HG03135 (cell line): ENCODE measurements at regions not wholly inside any gene's neighbourhood (a gene's known extent, or its start where the extent isn't known, plus 50 kb on each side); places are given as distances from the start of the nearest gene placed in this dataset.
"Not testable (repeated sequence)": the region's sequence is repeated elsewhere in the genome, so short reads cannot be mapped to it uniquely, and the experiment has no call there.

Experiments
- ATAC-seq: cut with Tn5 transposase; IDR thresholded peaks from one replicate; pipeline ENCODE4 v1.9.1; 2021; ENCODE audit warnings: mild to moderate bottlenecking, moderate library complexity; ENCODE audit not compliant: unreplicated experiment

DNA sequence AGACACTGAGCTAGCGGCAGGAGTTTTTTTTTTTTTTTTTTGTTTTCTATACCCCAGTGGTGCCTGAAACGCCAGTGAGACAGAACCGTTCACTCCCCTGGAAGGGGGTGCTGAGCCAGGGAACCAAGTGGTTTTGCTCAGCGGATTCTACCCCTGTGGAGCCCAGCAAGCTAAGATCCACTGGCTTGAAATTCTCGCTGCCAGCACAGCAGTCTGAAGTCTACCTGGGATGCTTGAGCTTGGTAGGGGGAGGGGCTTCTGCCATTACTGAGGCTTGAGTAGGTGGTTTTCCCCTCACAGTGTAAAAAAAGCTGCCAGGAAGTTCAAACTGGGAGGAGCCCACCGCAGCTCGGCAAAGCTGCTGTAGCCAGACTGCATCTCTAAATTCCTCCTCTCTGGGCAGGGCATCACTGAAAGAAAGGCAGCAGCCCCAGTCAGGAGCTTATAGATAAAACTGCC is 173.0 kb downstream of the DMAC1 start:
- ATAC-seq = not testable (repeated sequence)

DNA sequence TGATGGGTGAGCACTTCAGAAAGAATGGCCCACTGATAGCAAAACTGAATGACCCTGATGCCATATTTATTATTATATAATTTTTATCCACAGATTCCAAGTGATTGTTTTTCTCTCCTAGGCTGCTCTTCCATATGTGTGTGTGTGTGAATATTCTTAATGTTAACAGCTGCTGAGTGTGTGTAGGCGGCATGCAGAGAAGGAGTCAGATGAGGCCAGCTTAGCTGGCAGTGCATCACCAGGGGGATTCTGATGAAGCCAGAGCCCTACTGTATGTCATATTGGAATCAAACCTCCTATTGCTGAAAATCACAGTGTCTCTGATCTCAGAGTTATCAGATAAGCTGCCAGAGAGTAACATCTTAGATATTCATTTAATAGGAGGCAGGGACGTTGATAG is 177.1 kb downstream of the DMAC1 start:
- no peak for ATAC-seq

DNA sequence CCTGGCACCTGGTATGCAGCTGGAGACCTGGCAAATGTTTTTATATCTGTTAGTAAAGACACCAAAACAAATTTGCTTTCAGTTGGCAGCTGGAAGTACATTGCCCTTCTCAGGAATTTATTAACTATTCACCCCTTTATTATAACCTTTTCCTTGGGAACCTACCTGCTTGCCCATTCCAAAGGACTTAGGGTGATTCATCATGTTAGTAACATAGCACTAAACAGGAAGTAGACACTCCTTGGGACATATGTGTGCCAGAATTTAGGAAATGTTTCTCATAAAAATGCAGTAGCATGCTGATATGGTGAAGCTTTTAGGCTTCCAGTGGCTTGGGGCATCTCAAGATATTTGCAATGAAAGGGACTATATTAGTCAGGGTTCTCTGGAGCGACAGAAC is 184.2 kb downstream of the DMAC1 start:
- ATAC-seq = no peak

DNA sequence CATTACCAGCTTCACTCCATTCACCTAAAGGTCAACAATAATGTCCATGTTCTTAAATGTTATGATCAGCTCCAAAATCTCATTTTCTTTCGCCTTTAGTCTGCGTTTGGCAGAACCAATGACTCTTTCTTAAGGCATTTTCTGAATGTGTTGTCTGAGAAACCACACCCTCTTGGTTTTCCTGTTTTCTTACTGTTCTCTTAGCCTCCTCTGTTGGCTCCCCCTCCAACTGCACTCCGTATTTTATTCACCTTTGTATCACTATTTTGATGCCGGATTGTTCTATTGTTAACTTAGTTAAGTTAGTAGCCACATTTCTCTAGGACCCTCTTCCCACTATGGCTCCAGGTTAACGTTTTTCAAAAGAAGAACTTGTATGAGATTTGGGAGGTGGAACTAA is 185.6 kb downstream of the DMAC1 start:
- no peak for ATAC-seq

DNA sequence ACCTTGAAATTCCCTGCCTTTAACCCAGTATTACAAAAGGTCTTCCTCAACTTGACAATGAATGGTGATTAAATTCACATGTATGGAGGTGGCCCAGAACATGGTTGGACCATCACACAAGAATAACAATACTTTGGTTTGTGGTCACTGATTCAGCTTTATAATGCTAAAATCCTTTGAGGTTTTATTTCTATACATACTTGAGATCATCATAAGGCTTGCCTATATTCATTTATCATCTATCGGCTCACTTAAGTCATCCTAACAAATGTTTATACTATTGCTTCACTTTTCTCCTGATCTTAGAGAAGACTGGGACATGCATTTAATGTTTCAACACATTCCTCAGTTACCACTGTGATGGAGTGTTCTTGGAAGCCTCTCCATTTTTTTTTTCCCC is 191.3 kb downstream of the DMAC1 start:
- no peak for ATAC-seq

DNA sequence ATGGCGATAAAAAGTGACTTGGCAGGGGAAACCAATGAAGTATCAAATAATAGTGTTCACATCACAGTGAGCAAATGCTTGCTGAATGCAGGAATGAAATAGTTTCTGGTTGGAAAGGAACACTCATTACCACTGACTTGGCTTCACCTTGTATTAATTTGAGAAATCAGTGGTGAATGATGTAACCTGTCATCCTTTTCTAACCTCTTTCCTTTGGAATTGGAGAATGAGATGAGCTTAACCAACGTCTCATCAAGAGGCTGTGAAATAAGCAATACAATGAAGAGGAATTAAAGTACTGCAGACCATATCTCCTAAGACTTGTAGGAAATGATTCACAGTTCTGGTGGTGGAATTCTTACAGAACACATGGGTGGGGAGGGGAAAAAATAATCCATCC is 192.2 kb downstream of the DMAC1 start:
- no peak for ATAC-seq

DNA sequence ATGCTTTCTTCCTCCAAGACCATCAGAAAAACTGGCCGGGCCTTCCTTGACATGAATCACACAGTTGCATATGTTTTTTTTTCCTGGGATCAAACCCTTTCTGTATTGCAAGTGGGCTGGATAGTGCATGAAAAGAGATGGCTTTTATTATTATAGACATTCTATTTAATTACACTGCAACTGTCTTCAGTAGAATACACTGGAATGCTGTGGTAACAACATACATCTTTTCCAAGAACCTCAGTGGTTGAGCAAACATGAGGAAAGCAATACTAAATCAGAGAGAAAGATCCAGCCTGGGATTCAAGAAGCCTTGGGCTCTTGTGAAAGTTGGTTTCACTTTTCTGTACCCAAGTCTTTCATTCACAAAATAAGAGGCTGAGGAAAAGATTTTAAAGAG is 193.0 kb downstream of the DMAC1 start:
- ATAC-seq = no peak

DNA sequence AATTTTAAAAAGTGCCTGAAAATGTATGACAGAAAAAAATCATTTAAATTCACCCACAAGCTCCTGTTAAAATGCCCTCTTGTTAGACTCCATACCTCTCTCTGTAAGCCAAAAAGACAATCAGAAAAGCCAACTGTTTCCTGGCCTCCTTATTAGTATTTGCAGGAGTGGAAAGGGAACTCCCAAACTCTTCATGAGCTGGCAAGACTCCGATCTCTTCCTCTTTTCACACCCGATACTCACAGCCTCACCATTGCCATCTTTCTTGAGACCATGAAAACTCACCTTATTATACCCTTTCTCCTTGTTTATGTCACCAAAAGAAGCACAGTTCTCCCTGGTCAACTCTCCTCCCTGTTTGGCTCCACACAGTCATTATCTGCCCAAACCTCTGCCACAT is 197.8 kb downstream of the DMAC1 start:
- ATAC-seq = no peak

DNA sequence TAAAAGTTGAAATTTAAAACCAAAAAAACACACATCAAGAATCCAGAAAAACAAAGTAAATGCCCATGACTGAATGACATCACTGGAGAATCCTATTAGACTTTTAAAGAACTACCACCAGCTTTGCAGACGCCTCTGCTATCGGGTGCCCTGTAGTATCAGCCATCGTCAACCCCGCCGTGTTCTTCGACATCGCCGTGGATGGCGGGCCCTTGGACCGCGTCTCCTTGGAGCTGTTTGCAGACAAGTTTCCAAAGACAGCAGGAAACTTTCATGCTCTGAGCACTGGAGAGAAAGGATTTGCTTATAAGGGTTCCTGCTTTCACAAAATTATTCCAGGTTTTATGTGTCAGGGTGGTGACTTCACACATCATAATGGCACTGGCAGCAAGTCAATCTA is 201.9 kb downstream of the DMAC1 start:
- ATAC-seq = no peak

DNA sequence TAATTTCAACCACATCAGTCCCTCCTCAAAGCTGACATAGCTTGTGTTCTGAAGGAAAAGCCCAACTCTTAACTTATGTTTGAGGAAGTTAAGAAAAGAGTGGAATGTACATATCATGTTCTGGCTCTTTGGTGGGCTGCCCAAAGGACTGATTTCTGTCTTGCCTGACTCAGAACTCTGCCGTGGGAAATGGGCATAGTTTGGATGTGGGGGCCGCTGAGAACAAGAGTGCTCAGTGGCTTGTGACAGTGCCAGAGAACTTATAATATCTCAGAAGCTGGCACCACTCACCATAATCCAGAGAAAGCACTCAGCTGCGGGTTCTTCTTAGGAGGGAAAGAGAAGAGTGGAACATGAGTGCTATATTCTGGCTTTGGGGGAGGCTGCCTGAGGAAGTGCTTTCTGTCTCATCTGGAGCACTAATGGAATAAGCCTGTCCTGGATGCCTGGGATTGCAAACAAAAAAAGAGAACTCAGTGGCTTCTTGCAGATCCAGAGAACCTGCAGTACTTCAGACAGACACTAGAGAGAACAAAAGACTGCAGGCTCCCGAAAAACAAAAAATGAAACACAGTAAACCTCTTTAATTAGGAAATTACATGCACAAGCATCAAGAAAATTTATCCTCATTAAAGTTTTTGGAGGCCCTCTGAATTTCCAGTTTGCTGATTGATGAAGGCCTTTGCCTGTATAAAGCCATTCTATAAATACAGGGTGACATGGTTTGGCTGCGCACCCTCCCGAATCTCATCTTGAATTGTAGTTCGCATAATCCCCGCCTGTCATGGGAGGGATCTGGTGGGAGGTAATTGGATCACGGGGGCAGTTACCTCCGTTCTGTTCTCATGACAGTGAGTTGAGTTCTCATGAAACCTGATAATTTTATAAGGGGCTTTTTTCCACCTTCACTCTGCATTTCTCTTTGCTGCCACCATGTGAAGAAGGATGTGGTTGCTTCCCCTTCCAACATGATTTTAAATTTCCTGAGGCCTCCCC is 207.0 kb downstream of the DMAC1 start:
- no peak for ATAC-seq

DNA sequence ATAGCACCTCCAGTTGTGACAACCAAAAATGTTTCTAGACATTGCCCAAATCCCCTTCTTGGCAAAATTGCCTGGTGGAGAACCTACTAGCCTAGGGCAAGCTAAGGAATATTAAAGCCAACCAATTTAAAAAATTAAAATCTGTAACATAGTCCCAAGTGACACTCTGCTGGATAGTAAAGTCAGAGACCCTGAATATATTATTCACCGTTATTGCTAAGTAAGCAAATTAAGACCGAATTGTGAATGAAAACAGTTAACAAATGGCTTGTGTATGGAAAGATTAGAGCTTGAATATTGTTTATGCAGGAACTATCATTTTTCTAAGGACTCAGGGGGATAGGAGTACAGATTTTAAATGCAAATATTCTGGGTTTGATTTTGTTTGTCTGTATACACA is 208.1 kb downstream of the DMAC1 start:
- ATAC-seq = no peak

DNA sequence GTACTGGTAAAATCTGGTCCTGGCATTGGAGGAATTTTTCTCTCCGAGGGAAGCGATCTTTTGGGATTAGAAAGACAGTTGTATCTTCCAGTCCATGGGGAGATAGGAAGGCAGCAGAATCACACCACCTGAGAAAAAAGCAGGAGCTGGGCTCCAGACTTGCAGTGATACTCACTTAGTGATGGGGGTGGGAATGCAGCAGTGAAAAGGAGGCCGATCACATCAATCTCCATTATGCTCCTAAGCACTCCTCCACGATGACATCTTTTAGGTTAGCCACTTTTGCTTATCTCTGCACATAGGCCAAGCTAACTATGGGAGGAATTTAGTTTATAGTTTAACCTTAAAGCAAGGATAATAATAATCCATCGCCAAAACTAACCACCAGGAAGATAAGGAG is 219.0 kb downstream of the DMAC1 start:
- no peak for ATAC-seq

DNA sequence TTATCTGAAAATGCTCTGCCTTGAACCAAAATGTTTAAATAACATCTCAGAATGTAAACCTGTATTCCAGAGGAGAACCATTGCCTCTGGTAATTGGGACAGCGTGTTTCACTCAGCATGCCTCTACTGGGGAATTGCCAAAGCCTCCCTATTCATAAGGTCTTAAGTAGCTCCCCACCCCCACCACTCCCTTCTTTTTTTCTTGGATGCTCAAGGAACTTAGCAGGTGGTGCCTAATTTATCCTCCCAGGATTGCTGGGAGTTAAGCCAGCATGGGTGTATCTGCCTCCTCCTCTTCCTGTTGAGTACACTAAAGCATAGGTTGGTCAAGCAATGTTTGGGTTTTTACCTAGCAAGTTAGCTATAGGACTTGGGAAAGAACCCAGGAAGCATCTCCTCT is 220.2 kb downstream of the DMAC1 start:
- ATAC-seq = no peak

DNA sequence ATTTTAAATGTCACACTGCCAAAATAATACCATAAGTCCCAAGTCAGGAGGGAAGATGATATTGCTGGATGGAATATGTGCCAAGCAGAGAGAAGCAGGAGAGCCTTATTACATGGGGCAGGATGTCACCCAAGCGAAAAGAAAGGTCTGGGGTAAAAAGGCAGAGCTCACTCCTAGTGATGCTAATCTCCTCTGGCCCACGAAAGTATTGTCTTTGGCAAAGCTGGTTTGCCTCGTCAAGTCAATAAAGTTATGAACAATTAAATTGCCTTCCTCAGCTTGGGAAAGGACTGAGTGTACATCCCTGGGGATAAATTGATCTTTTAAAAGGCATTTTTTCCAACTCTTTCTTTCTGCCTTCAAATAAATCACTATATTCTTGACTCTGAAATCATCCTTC is 220.6 kb downstream of the DMAC1 start:
- ATAC-seq = no peak

DNA sequence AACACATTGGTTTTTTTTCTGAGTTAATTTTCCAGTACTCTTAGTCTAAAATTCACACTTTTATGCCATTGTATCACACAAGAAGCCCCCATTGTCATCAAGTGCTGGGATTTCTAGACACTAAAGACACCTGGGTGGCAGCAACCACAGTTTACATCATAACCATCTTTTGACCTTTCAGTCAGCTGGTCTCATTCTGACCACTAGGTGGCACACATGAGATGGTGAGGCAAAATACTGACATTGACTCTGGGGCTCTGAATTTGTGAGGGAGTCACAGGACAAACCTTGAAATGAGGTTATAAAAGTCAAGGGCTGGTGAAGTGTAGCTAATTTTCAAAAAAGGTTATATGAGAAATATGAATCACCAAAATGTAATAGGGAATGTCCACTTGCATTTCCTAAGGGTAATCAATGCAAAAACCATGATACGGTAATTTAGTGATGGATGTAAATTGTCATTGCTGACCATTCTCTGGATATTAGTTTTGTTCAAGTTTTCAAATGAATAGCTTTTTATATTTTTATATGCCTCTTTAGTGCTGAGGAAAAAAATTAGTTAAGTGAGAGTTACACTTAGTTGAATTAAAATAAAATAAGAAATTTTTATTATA is 229.4 kb downstream of the DMAC1 start:
- peak; percentile 82 for ATAC-seq

DNA sequence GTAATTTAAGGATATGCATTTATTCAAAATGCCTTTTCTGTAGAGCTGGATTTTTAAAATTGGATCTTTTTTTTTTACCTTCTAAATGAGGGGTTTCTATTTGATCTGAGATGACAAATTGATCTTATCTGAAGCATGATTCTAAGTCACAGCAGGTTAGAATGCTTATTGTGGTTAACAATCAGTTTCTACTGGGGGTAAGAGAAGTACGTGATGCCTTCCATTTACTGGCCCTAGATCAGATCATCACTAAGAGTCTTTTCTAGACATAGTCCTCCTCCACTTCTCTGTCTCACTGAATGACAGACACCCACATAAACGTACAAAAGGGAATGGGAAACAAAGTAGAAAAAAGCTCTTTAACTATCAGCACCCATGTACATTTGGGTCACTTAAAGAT is 231.9 kb downstream of the DMAC1 start:
- ATAC-seq = no peak

DNA sequence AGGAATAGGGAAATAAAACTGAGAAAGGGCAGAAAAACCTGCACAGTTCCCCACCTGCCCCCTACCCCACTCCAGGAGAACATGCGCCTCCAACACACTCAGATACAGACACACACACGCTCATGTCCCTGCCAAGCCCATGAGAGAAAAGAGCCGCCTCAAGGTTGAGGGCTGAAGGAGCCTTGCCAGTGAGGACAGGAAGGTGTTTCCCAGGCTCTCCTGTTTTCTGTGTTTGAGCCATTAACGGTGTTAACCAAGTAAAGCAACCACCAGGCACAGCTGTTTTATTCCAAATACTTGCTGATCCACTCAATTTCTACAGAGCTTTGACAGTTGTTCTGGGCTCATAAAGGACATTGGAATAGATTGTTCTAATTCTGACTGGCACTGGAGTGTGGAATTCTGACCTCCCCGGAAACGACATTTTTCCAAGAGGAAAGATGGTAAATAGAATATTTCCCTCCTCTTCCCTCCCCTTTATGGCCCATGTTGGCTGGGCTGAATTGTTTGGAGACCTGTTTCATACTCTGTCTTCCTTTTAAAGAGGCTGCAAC is 238.0 kb downstream of the DMAC1 start:
- ATAC-seq = no peak

DNA sequence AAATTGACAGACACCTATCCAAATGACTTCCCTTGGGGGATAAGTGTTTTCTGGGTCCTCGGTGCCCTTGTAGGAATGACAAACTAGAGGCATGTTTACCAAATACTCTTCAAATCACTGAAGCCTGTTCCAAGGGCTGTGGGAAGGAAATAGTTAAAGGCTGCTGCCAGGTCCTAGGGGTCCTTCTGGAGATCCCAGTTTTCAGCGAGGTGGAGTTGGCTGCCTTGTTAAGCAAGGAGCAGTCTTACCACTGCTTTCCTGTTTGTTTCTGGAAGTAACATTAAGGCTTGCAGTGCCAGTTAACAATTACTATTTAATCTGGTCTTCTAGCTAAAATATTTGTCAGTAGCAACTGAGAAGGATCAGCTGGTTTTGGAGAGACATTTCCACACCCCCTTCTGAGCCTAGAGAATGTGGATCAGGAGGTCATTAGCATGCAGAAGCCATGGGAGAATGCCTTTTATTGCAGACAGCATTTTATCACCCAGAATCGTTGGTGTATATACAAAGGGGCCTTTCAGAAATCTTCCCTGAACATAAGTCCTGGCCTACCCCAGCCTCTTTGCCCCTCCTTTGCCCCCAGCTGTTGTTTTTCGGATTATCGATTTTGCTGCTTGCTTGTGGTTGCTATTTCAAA is 238.8 kb downstream of the DMAC1 start:
- ATAC-seq = no peak

DNA sequence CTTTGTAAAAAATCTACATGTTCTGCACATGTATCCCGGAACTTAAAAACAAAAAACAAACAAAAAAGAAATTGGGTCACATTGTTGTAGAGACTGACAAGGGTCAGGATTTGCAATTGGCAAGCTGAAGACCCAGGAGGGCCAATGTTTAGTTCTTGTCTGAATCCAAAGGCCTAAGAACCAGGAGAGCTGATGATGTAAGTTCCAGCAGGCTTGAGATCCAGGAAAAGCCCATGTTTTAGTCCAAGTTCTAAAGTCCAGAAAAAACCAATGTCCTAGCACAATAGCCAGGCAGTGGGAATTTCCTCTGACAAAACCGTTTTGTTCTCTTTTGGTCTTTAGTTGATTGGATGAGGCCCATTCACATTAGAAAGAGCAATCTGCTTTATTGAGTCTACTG is 244.9 kb downstream of the DMAC1 start:
- ATAC-seq = no peak

DNA sequence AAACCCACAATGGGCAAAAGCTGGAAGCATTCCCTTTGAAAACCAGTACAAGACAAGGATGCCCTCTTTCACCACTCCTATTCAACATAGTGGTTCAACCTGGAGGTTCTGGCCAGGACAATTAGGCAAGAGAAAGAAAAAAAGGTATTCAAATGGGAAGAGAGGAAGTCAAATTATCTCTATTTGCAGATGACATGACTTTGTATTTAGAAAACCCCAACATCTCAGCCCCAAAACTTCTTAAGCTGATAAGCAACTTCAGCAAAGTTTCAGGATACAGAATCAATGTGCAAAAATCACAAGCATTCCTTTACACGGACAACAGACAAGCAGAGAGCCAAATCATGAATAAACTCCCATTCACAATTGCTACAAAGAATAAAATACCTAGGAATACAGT is 246.9 kb downstream of the DMAC1 start:
- ATAC-seq = not testable (repeated sequence)

DNA sequence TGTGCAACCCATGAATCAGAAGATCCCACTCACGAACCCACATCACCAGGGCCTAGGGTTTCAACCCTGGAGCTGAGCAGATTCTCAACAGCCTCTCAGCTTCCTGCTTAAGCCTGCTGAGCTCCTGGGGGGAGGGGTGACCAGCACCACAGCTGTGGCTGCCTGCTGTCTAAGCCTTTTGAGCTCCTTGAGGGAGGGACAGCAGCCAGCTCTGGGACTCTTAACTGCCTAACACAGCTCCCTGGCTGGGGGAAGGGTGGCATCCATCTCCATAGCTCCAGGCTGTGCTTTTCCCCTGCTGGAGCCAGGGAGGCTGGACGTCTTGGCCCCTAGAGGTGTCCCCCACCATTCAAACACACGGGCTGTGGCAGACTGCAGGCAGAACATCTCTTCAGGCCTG is 250.3 kb downstream of the DMAC1 start:
- no peak for ATAC-seq

DNA sequence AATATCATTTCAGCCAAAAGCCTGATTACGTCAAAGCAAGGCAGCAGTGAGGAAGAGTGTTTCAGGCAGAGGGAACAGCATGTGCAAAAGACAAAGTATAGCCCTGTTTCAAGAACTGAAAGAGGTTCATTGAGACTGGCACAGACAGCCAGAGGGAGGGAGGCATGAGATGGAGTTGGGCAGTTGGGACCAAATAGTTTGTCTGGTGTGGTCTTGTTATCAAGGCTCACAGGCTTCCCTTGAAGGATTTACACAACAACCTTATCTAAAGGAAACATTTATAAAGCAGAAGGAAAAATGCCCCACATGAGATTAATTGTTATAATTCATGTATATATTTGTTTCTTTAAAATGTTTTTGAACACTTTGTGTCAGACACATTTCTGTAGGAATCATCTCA is 253.3 kb downstream of the DMAC1 start:
- no peak for ATAC-seq
